ENCODE measurements at regions not wholly inside any gene's neighbourhood (a gene's known extent, or its start where the extent isn't known, plus 50 kb on each side); places are given as distances from the start of the nearest gene placed in this dataset.

DNA sequence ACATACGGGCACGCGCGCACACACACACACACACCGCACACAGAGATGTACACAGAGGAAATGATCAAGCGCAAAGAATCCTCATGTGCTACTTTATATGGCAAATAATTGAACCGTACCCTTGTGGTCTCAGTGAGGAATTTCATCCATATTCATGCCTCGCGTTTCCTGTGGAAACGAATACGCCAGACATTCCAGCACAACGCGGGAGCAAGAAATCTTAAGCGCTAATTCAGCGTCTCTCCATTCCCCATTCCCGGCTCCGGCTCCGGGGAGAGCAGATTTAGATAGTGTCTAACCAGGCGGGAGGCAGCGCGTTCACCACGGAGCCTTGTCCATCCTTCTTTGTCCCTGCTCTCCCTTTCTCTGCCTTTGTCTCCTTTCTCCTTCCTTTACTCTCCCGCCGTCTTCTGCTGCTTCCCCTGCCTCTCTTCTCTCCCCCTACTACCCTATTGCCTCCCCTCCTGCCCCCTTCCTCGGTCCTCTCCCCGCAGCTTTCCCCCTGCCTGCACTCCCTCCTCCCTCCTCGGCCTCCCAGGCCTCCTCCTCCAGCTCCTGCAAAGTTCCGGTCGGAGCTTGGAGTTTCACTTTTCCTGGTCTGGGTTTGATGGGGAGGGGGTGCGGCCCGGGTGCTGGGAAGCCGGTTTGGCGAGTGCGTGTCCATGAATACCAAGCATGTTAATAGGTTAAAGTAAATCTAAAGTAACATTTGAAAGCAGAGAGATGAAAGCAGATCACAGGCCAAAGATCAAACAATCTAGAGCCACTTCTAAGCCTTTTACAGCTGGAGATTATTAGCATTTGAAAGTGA is 579.3 kb downstream of the BUD13 start:
- no peak for DNase-seq (ENCODE audit: low read depth in 4 of 4, low spot score in 1 of 4)

DNA sequence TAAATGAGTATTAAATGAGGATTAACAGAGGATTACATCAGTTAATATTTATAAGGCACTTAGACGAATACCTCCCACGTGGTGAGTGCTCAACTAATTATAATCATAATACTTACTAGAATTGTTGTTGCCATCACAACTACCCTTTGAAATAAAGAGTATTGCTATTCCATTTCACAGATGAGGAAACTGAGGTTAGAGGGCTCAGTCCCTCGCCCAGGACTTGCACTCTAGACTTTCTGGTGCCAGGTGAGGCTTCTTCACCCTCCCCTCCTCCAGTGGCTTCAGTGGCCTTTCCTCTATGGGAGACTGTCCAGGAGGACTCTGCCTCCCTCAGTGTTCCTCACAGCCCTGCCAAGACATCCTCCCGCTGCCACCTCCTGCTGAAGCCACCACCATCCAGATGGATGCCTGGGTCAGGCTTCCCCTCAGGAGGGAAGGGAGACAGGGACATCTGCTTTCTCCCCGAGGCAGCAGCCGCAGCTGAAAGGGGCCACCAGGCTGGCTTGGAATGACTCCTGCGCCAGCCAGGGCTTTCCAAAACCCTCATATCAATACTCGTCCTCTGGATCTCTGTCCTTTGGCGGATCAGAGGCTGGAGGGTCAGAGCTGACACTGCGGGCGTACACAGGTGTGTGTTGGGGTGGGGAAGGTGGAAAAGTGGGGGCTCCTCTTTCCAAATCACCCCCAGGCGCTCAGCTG is 580.1 kb downstream of the BUD13 start:
- DNase-seq (ENCODE audit: low read depth in 4 of 4, low spot score in 1 of 4): no peak

GRCh38 chr11:116190861-116191260 is 581.9 kb downstream of the BUD13 start:
- DNase-seq (ENCODE audit: low read depth in 4 of 4, low spot score in 1 of 4): no peak

GRCh38 chr11:116189408-116190170 is 583.2 kb downstream of the BUD13 start:
- no peak for DNase-seq (ENCODE audit: low read depth in 4 of 4, low spot score in 1 of 4)

GRCh38 chr11:116188350-116188749 is 584.4 kb downstream of the BUD13 start:
- DNase-seq (ENCODE audit: low read depth in 4 of 4, low spot score in 1 of 4): no peak

- DNase-seq (ENCODE audit: low read depth in 4 of 4, low spot score in 1 of 4): no peak
These were observed 585.8 kb downstream of the BUD13 start for GRCh38 chr11:116187026-116187425.

- no peak for DNase-seq (ENCODE audit: low read depth in 4 of 4, low spot score in 1 of 4)
These were observed 587.2 kb downstream of the BUD13 start for GRCh38 chr11:116185551-116185950.

- DNase-seq (ENCODE audit: low read depth in 4 of 4, low spot score in 1 of 4): no peak
These were observed 588.0 kb downstream of the BUD13 start for GRCh38 chr11:116184763-116185162.

DNA sequence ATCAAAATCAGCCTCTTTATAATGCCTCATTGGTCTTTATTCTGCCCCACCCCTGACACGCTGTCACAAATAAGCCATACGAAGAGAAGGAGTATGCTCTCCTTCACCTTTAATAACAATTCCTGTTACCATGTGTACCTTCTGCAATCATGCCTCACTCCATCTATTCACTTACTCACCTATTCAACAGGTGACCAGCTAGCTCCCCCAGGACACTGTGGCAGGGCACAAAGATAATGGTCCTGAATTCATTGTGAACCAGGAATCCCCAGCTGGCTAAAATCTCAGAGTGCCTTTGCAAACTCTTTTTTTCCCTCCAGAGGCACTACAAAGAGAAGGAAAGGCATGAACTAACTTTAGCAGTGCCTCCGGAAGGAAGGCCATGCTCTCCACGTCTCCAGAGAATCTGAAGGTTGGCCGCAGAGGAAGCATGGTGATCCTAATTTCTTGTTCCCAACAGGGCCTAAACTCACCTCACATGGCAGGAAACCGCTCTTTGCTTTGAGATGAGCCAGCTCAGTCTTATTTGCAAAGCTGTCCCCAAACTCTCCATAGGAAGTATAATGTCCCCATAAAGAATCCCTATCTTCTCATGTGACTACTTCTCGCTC is 590.3 kb downstream of the BUD13 start:
- DNase-seq (ENCODE audit: low read depth in 4 of 4, low spot score in 1 of 4): no peak

DNA sequence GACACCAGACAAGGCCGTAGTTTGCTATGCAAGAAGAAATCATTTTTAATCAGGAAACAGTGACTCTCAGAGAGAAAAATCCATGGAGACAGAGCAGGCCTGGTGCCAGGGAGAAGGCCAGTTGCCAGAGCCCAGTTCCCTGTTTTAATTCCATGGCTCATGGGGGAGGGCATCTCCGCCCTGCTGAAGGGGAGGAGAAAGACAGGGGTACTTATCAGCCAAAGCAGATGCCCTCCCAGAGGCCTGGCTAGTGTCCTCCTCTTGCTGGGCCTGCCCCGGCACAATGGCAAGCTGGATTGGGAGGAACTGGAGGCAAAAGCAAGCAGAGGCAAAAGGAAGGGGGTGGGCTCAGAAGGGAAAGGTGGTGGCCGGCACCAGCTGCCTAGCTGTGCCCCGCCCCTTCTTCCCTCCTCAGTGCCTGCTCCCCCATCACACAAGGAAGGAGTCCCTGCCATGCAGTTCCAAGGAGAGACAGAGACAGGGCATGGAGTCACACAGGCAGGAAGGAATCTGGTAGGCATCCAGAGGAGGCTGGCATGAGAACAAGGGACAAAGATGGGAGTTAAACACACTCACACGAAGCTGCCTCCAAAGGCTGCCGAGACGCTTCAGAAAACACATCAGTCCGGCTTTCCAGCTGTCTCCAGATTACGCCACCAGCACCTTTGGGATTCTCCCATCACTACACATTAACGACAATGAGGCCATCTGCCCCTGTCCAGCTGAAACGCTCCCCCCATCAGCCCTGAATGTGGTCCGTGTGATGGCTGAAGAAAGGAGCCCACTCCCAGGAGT is 591.8 kb downstream of the BUD13 start:
- no peak for DNase-seq (ENCODE audit: low read depth in 4 of 4, low spot score in 1 of 4)

DNA sequence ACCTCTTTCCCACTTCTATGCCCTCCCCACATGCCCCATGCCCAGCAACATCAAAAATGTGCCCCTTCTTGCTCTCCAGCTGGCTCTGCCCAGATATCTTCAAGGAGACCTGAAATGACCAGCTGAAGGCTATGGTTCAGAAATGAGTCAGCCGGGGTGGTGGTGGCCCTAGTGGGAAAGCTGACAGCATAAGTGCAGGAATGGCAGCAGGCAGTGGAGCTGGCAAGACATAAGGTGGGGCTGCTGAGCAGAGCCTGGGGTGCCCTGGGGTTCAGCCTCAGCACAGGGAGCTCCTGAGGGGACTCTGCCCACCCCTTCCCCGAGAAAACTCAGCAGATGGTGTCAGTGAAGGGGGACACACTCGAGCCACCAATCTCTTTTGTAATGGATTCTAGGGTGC is 593.4 kb downstream of the BUD13 start:
- DNase-seq (ENCODE audit: low read depth in 4 of 4, low spot score in 1 of 4): no peak

GRCh38 chr11:116177521-116178210 is 595.1 kb downstream of the BUD13 start:
- DNase-seq (ENCODE audit: low read depth in 4 of 4, low spot score in 1 of 4): no peak

- no peak for DNase-seq (ENCODE audit: low read depth in 4 of 4, low spot score in 1 of 4)
These were observed 596.2 kb downstream of the BUD13 start for GRCh38 chr11:116176484-116177005.

GRCh38 chr11:116175707-116176106 is 597.1 kb downstream of the BUD13 start:
- no peak for DNase-seq (ENCODE audit: low read depth in 4 of 4, low spot score in 1 of 4)

DNA sequence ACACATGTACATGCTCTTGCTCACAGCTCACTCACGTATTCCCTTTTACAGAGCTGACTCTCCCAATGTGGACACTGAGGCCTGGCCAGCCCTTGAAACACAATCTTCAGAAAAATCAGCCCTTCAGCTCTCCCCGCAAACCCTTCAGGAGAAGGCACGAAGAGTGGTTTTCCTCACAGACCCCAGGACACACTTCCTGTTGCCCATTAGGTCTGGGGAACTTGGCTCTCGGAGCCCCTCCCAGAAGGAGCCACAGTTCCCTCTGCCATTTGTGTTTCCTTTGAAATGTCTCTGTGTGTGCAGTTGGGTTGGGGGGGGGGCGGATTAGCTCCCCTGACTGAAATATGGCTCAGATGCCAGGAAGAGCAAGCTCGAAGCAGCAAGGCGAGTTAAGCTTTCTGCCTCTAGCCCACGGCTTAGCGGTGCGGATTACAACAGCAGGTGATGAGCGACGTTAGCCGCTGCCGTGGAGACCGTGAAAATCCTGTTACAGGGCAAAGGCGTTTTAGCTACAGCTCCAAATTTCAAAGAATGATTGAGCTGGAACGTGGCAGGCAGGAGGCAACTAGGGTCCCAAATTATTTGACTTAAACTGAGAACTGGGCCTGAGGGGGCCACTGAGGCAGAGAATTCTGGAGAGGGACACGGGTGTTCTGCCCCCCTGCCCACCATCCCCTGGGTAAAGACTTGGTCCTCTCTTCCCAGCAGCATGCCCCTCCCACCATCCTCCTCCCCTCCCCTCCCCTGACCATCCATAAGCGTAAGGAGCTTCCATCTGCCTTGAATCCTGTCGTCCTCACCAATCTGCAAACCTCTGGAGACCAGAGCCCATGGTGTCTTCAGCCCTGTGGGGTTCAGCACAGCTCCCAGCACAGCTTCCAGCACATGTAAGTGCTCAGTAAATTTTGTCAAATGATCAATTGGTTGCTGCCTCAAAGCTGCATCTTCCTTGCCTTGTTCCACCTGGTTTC is 598.6 kb downstream of the BUD13 start:
- DNase-seq (ENCODE audit: low read depth in 4 of 4, low spot score in 1 of 4): no peak

DNA sequence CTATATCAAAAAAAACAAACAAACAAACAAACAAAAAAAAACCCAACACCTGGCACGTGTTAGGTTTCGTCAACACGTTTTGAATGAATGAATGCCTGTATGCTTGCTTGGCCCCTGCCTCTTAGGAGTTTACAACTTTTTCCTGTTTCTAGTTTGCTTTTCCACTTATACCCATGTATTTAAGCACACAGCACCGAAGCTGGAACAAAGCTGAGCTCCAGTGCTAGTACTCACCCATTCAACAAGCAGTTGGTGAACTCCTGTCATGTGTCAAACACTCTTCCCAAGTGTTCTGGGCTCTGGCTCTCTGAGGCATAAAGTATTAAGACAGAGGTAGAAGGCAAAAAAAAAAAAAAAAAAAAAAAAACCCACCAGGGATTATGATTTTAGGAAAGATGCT is 599.3 kb downstream of the BUD13 start:
- no peak for DNase-seq (ENCODE audit: low read depth in 4 of 4, low spot score in 1 of 4)

DNA sequence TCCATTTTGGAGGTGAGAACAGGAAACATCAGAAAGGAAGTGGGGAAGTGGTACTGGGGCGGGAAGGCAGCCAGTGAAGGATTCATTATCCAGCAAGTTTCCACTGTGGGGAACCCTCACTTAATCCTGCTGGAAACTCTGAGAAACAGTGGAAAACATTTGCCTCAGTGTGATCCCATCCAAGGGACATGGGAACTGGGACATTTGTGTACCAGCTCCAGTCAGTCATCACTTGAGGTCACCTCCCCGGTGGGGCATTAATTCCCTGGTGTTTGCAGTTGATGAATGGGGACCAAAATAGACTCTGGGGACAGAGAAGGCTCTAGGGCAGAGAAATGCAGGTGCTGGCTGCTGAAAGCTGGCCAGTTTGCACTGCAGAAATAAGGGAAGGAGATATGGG is 599.9 kb downstream of the BUD13 start:
- no peak for DNase-seq (ENCODE audit: low read depth in 4 of 4, low spot score in 1 of 4)

GRCh38 chr11:116172156-116172555 is 600.6 kb downstream of the BUD13 start:
- no peak for DNase-seq (ENCODE audit: low read depth in 4 of 4, low spot score in 1 of 4)

Data from stimulated activated CD4-positive, alpha-beta T cell treated with anti-CD3 and anti-CD28 coated beads, Interleukin-1b, Interleukin-23, amount 100 ng/mL, for 24 hours (primary cell).